H9 (cell line): ENCODE measurements at regions not wholly inside any gene's neighbourhood (a gene's known extent, or its start where the extent isn't known, plus 50 kb on each side); places are given as distances from the start of the nearest gene placed in this dataset.

Experiments
- DNase-seq: peaks from one replicate; pipeline ENCODE4 v3.0.0-alpha.2; 2017
- H2AFZ ChIP-seq: one replicate; pipeline ENCODE4 v1.6.1; 2013; ENCODE audit warnings: mild to moderate bottlenecking, low read length, control low read depth, moderate library complexity
- H2AK5ac ChIP-seq: 2 replicates; pipeline ENCODE4 v1.6.1; 2013; ENCODE audit warnings: low read length, control low read depth, mixed read lengths; ENCODE audit not compliant: insufficient read length
- H2BK120ac ChIP-seq: one replicate; pipeline ENCODE4 v1.6.1; 2013; ENCODE audit warnings: low read depth, mild to moderate bottlenecking, low read length, control low read depth, inconsistent platforms; ENCODE audit not compliant: poor library complexity, severe bottlenecking
- H2BK12ac ChIP-seq: 2 replicates; pipeline ENCODE4 v1.6.1; 2013; ENCODE audit warnings: low read length, control low read depth, mixed read lengths, low read depth; ENCODE audit not compliant: insufficient read length
- H2BK15ac ChIP-seq: 2 replicates; pipeline ENCODE4 v1.6.1; 2013; ENCODE audit warnings: low read depth, low read length, control low read depth
- H2BK20ac ChIP-seq: one replicate; pipeline ENCODE4 v1.6.1; 2013; ENCODE audit warnings: low read depth, mild to moderate bottlenecking, low read length, control low read depth, inconsistent platforms; ENCODE audit not compliant: poor library complexity, severe bottlenecking
- H2BK5ac ChIP-seq: 2 replicates; pipeline ENCODE4 v1.6.1; 2013; ENCODE audit warnings: low read length, control low read depth, mixed read lengths; ENCODE audit not compliant: insufficient read length
- H3K14ac ChIP-seq: 2 replicates; pipeline ENCODE4 v1.6.1; 2013; ENCODE audit warnings: low read length, control low read depth; ENCODE audit not compliant: insufficient read depth
- H3K18ac ChIP-seq: 2 replicates; pipeline ENCODE4 v1.6.1; 2013; ENCODE audit warnings: low read depth, mild to moderate bottlenecking, mixed read lengths, low read length, control low read depth; ENCODE audit not compliant: insufficient read length
- H3K23ac ChIP-seq: 2 replicates; pipeline ENCODE4 v1.6.1; 2013; ENCODE audit warnings: low read length, control low read depth, mixed read lengths, low read depth; ENCODE audit not compliant: insufficient read length
- H3K23me2 ChIP-seq: 2 replicates; pipeline ENCODE4 v1.6.1; 2013; ENCODE audit warnings: low read depth, mild to moderate bottlenecking, mixed read lengths, low read length, control low read depth; ENCODE audit not compliant: insufficient read length, poor library complexity, severe bottlenecking
- H3K27ac ChIP-seq: 2 replicates; pipeline ENCODE4 v1.5.1; 2013; ENCODE audit warnings: low read length, control low read depth, mixed read lengths, low read depth; ENCODE audit not compliant: insufficient read length
- H3K27me3 ChIP-seq: 2 replicates; pipeline ENCODE4 v1.6.1; 2013; ENCODE audit warnings: low read length, control low read depth, inconsistent platforms; ENCODE audit not compliant: insufficient read depth
- H3K4ac ChIP-seq: 2 replicates; pipeline ENCODE4 v1.6.1; 2013; ENCODE audit warnings: low read depth, mild to moderate bottlenecking, control low read depth, inconsistent platforms, low read length, moderate library complexity
- H3K4me1 ChIP-seq: 2 replicates; pipeline ENCODE4 v1.6.1; 2013; ENCODE audit warnings: low read length, control low read depth, inconsistent platforms; ENCODE audit not compliant: insufficient read depth
- H3K4me2 ChIP-seq: 2 replicates; pipeline ENCODE4 v1.6.1; 2013; ENCODE audit warnings: low read length, control low read depth, mixed read lengths; ENCODE audit not compliant: insufficient read length, insufficient read depth
- H3K56ac ChIP-seq: 2 replicates; pipeline ENCODE4 v1.6.1; 2013; ENCODE audit warnings: low read depth, mild to moderate bottlenecking, mixed read lengths, low read length, control low read depth; ENCODE audit not compliant: insufficient read length
- H3K79me1 ChIP-seq: 2 replicates; pipeline ENCODE4 v1.6.1; 2013; ENCODE audit warnings: low read depth, mild to moderate bottlenecking, moderate library complexity, low read length, control low read depth, inconsistent platforms; ENCODE audit not compliant: insufficient read depth, poor library complexity, severe bottlenecking
- H3K79me2 ChIP-seq: 2 replicates; pipeline ENCODE4 v1.6.1; 2013; ENCODE audit warnings: low read length, control low read depth, inconsistent platforms; ENCODE audit not compliant: insufficient read depth
- H3K9ac ChIP-seq: 2 replicates; pipeline ENCODE4 v1.6.1; 2013; ENCODE audit warnings: low read length, control low read depth, mixed read lengths; ENCODE audit not compliant: insufficient read length; ENCODE audit errors: extremely low read depth
- H3K9me3 ChIP-seq: one replicate; pipeline ENCODE4 v1.6.1; 2013; ENCODE audit warnings: low read depth, low read length, inconsistent platforms; ENCODE audit not compliant: control insufficient read depth
- H3T11ph ChIP-seq: one replicate; pipeline ENCODE4 v1.6.1; 2013; ENCODE audit warnings: mild to moderate bottlenecking, low read length, control low read depth, inconsistent platforms
- H4K20me1 ChIP-seq: one replicate; pipeline ENCODE4 v1.6.1; 2013; ENCODE audit not compliant: control insufficient read depth, insufficient read length, insufficient read depth
- H4K5ac ChIP-seq: 2 replicates; pipeline ENCODE4 v1.6.1; 2013; ENCODE audit warnings: low read depth, mild to moderate bottlenecking, mixed read lengths, low read length, control low read depth; ENCODE audit not compliant: insufficient read length
- H4K8ac ChIP-seq: replicated peaks from 2 replicates; pipeline ENCODE4 v1.6.1; 2013; ENCODE audit warnings: low read length, control low read depth, mixed read lengths, low read depth; ENCODE audit not compliant: insufficient read length
- H4K91ac ChIP-seq: 2 replicates; pipeline ENCODE4 v1.6.1; 2013; ENCODE audit warnings: low read depth, mild to moderate bottlenecking, moderate library complexity, mixed read lengths, low read length, control low read depth; ENCODE audit not compliant: insufficient read length
- H3K27ac Mint-ChIP-seq, 3 experiments: 2 replicates in 2 of 3; 3 replicates in 1 of 3; pipeline ENCODE4 v1.8.0; 2020 to 2021; ENCODE audit warnings: mixed read lengths in 3 of 3, mild to moderate bottlenecking in 1 of 3, moderate library complexity in 1 of 3
- H3K27me3 Mint-ChIP-seq: 2 replicates; pipeline ENCODE4 v1.8.0; 2021; ENCODE audit warnings: low read depth, mild to moderate bottlenecking, moderate library complexity, mixed read lengths
- H3K36me3 Mint-ChIP-seq, 3 experiments: 2 replicates in 2 of 3; 3 replicates in 1 of 3; pipeline ENCODE4 v1.8.0; 2020 to 2021; ENCODE audit warnings: low read depth in 3 of 3, mixed read lengths in 3 of 3; ENCODE audit not compliant: insufficient read depth in 1 of 3
- H3K4me1 Mint-ChIP-seq, 2 experiments: 2 replicates each; pipeline ENCODE4 v1.8.0; 2020; ENCODE audit warnings: mixed read lengths in 2 of 2
- H3K4me3 Mint-ChIP-seq, 2 experiments: 2 replicates in 1 of 2; 3 replicates in 1 of 2; pipeline ENCODE4 v1.8.0; 2020 to 2021; ENCODE audit warnings: mild to moderate bottlenecking in 2 of 2, mixed read lengths in 2 of 2, moderate library complexity in 1 of 2
- H3K9me3 Mint-ChIP-seq, 2 experiments: 2 replicates in 1 of 2; 3 replicates in 1 of 2; pipeline ENCODE4 v1.8.0; 2020; ENCODE audit warnings: mild to moderate bottlenecking in 2 of 2, mixed read lengths in 2 of 2, moderate library complexity in 1 of 2
- CTCF ChIP-seq: fragments of 200-600 bp; sonication (generic); conservative IDR thresholded peaks from 3 replicates; pipeline ENCODE4 v1.8.0; 2021; ENCODE audit warnings: antibody characterized with exemption, mild to moderate bottlenecking
- WGBS: extraction: QIAGEN DNeasy Blood & Tissue Kit; methylation state at CpG from one replicate; pipeline ENCODE4 v1.1.7; 2013; ENCODE audit warnings: missing lambda C conversion rate, low lambda C conversion rate, mixed read lengths; ENCODE audit not compliant: insufficient read length; ENCODE audit errors: extremely low coverage; 5-methylcytosine and 5-hydroxymethylcytosine counted together

DNA sequence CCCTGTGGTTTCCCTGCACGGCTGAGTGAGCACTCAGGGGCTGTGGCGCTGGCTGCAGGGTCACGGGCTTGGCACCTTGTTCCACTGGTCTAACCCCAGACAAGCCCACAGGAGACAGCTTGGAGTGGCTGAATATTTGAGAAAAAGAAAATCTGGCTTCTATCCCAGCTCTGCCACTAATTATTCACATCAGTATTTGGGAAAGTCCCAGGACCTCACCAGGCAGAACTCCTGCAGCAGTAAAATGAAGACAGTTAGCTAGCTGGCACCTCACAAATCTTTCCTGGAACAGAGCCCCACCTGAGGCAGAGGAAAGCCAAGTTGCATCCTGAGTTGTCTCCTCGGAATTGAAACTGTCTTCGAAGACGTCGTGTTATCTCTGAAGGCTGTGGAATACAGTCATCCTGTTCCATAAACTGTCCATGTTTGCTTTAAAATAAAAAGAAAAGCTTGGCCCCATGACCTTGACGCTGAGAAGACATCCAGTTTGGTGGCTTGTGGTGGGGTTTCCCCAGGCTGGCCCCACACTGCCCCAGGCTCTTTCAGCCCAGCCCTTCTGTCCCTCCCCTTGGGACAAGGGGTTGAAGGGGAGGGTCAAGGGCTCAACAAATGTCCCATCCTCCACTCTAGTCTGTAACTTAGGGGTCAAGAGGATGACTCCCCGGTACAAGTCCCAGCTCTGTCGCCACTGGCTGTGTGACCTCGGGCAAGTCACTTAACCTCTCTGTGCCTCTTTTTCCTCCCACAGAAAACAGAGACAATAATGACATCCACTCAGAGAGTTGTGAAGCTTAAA lies 93.8 kb upstream of the TMPRSS2 start:
- Histone ChIP-seq H3K23ac (no peak overlapping the region), H3K9me3 (no peaks in the 10 kb centered on the region), H3K4me1 (no peaks in the 10 kb centered on the region), H3K79me1 (no peaks in the 10 kb centered on the region), H4K8ac (no peak overlapping the region), H4K5ac (no peak overlapping the region), H3K18ac (no peak overlapping the region), H3K14ac (no peak overlapping the region; the same call in 1 of the 2 replicates), H3K56ac (no peak overlapping the region), H3K79me2 (no peaks in the 10 kb centered on the region), H2BK20ac (no peak overlapping the region), H2BK15ac (no peak overlapping the region), H4K91ac (no peak overlapping the region), H3K27ac (no peak overlapping the region), H2BK120ac (no peak overlapping the region), H3K9ac (no peak overlapping the region), H3K4me2 (no peak overlapping the region), H2BK12ac (no peak overlapping the region), H4K20me1 (no peaks in the 10 kb centered on the region), H3K27me3 (no peaks in the 10 kb centered on the region), H3T11ph (no peak overlapping the region), H2AK5ac (no peak overlapping the region), H2BK5ac (no peak overlapping the region), H3K23me2 (no peaks in the 10 kb centered on the region), H2AFZ (no peak overlapping the region), H3K4ac (no peak overlapping the region)
- no peak for DNase-seq
- Mint-ChIP-seq H3K27ac (no peak overlapping the region), H3K4me1 (peaks cover 16 to 27% of the 10 kb centered on the region in 2 experiments), H3K4me3 (no peak overlapping the region), H3K27me3 (peaks cover 27% of the 10 kb centered on the region), H3K9me3 (no peaks in the 10 kb centered on the region; a peak in 1 of 5 replicates), H3K36me3 (no peaks in the 10 kb centered on the region; a peak in 1 of 7 replicates)
- TF ChIP-seq CTCF = no peak
- WGBS = no CpG with 5 or more reads among the region's 11 CpGs
